ENCODE measurements at regions not wholly inside any gene's neighbourhood (a gene's known extent, or its start where the extent isn't known, plus 50 kb on each side); places are given as distances from the start of the nearest gene placed in this dataset.
"Not testable (repeated sequence)": the region's sequence is repeated elsewhere in the genome, so short reads cannot be mapped to it uniquely, and the experiment has no call there.

- Histone ChIP-seq H3K4me1 (peaks cover 0 to 24% (median 8%) of the 10 kb centered on the region in 9 donors), H3K36me3 (no peaks in the 10 kb centered on the region), H3K4me3 (no peak overlapping the region), H3K27ac (no peak overlapping the region), H3K27me3 (peaks cover 0 to 16% (median 0%) of the 10 kb centered on the region in 7 donors), H3K9me3 (peaks cover 0 to 4% (median 0%) of the 10 kb centered on the region in 11 donors)
- no peak for ATAC-seq
- WGBS, 2 donors: 68 to 71% methylated on average over 10 of the region's 10 CpGs
- no peak for TF ChIP-seq CTCF (IDR thresholded peaks at IDR 0.05)
- intact Hi-C loops (cut with DNase I): no loop called here
- DNase-seq: no peak
Measured at GRCh38 chr22:44642096-44642644, 59.8 kb upstream of the PRR5 start.

GRCh38 chr22:44640618-44641155 is 61.3 kb upstream of the PRR5 start:
- no peak overlapping the region for H3K4me3 ChIP-seq
- no peak for DNase-seq
- WGBS, 2 donors: 60 to 70% methylated on average over 12 of the region's 12 CpGs

GRCh38 chr22:44639891-44640617 is 62.0 kb upstream of the PRR5 start:
- DNase-seq (peak in 1 of 2 donors; percentile 43), ATAC-seq (peak in 6 of 8 donors; percentile 38 to 59 (median 50))
- peak overlapping the region in 1 of 10 donors; percentile 65 for H3K27ac ChIP-seq
- intact Hi-C loops (cut with DNase I): no loop called here
- H3K9me3 ChIP-seq: no peaks in the 10 kb centered on the region
- H3K4me3 ChIP-seq: no peak overlapping the region
- 32 to 54% methylated on average over 12 of the region's 12 CpGs for WGBS, 2 donors
- H3K4me1 ChIP-seq: peaks cover 0 to 24% (median 8%) of the 10 kb centered on the region in 9 donors
- H3K27me3 ChIP-seq: peaks cover 0 to 7% (median 0%) of the 10 kb centered on the region in 7 donors
- no peak for TF ChIP-seq CTCF (IDR thresholded peaks at IDR 0.05)
- H3K36me3 ChIP-seq: no peaks in the 10 kb centered on the region

More at GRCh38 chr22:44640618-44641155, 61.3 kb upstream of the PRR5 start:
- no peak overlapping the region for H3K27ac ChIP-seq
- peaks cover 0 to 12% (median 0%) of the 10 kb centered on the region in 7 donors for H3K27me3 ChIP-seq
- no peak for TF ChIP-seq CTCF (IDR thresholded peaks at IDR 0.05)
- no peak for ATAC-seq
- H3K9me3 ChIP-seq: peaks cover 0 to 4% (median 0%) of the 10 kb centered on the region in 11 donors
- no peaks in the 10 kb centered on the region for H3K36me3 ChIP-seq
- intact Hi-C loops (cut with DNase I): no loop called here
- peaks cover 0 to 24% (median 8%) of the 10 kb centered on the region in 9 donors for H3K4me1 ChIP-seq

GRCh38 chr22:44638971-44639760 is 62.8 kb upstream of the PRR5 start:
- intact Hi-C loops (cut with DNase I): no loop called here
- Histone ChIP-seq H3K9me3 (no peaks in the 10 kb centered on the region), H3K27ac (peak overlapping the region in 5 of 10 donors; percentile 25 to 65 (median 44)), H3K4me1 (peaks cover 0 to 24% (median 8%) of the 10 kb centered on the region in 9 donors), H3K36me3 (no peaks in the 10 kb centered on the region), H3K27me3 (peaks cover 0 to 4% (median 0%) of the 10 kb centered on the region in 7 donors), H3K4me3 (no peak overlapping the region)
- ATAC-seq (peak in 7 of 8 donors; percentile 29 to 63 (median 44)), DNase-seq (no peak)
- no peak for TF ChIP-seq CTCF (IDR thresholded peaks at IDR 0.05)
- 68% methylated on average over 34 of the region's 34 CpGs for WGBS, 2 donors

GRCh38 chr22:44636502-44637206 is 65.3 kb upstream of the PRR5 start:
- H3K27ac ChIP-seq; DNase-seq; ATAC-seq; H3K4me3 ChIP-seq; H3K36me3 ChIP-seq; intact Hi-C loops (cut with DNase I); H3K27me3 ChIP-seq; H3K9me3 ChIP-seq: not testable (repeated sequence)
- peaks cover 0 to 24% (median 8%) of the 10 kb centered on the region in 9 donors for H3K4me1 ChIP-seq
- 97 to 98% methylated on average over 3 of the region's 3 CpGs for WGBS, 2 donors

GRCh38 chr22:44635567-44635966 is 66.4 kb upstream of the PRR5 start:
- H3K27me3 ChIP-seq; intact Hi-C loops (cut with DNase I); DNase-seq; H3K27ac ChIP-seq; ATAC-seq; H3K36me3 ChIP-seq; H3K4me3 ChIP-seq: not testable (repeated sequence)
- Histone ChIP-seq H3K4me1 (peaks cover 0 to 20% (median 8%) of the 10 kb centered on the region in 9 donors), H3K9me3 (peaks cover 0 to 17% (median 0%) of the 10 kb centered on the region in 11 donors)
- 81 to 89% methylated on average over 9 of the region's 9 CpGs for WGBS, 2 donors
